Left colon (tissue), 2 donors: ENCODE measurements at regions not wholly inside any gene's neighbourhood (a gene's known extent, or its start where the extent isn't known, plus 50 kb on each side); places are given as distances from the start of the nearest gene placed in this dataset.
A peak's percentile ranks its signal among the peaks of the same experiment; 100 is the strongest.

ENCODE experiments used
- ATAC-seq: fragments of 200-7000 bp; cut with Tn5 transposase; one replicate; pipeline ENCODE4 v1.9.1; 2020; ENCODE audit warnings: mild to moderate bottlenecking, moderate library complexity
- DNase-seq, 2 donors: peaks; one replicate each; pipeline ENCODE4 v3.0.0-alpha.2; 2020
- intact Hi-C, 2 donors: fragments of 100-400 bp; cut with DNase I in 1 of 2; cut with micrococcal nuclease in 1 of 2; formaldehyde crosslinking; loops; one replicate each; pipeline versions ENCODE4 v1.11.2 to v1.14.0; 2022; cut with DNase I, micrococcal nuclease
- donor health status: DM: no; HTN: no; CAD: no.
- donor health status: DM: yes; HTN: yes; CAD: no.

GRCh38 chr9:90975781-90976538 is 174.3 kb downstream of the SYK start:
- ATAC-seq = no peak
- intact Hi-C loops = no loop called here
- DNase-seq = no peak

GRCh38 chr9:90979138-90979551 is 177.5 kb downstream of the SYK start:
- no peak for ATAC-seq
- DNase-seq = no peak
- intact Hi-C loops = no loop called here

GRCh38 chr9:90979639-90980038 is 178.0 kb downstream of the SYK start:
- DNase-seq (no peak), ATAC-seq (no peak)
- intact Hi-C loops = no loop called here

- ATAC-seq = no peak
- DNase-seq = no peak
- intact Hi-C loops = no loop called here
These were observed 180.1 kb downstream of the SYK start for GRCh38 chr9:90981726-90982125.

GRCh38 chr9:90983394-90983793 is 181.8 kb downstream of the SYK start:
- DNase-seq (no peak), ATAC-seq (no peak)
- intact Hi-C loops = no loop called here

- intact Hi-C loops = no loop called here
- ATAC-seq (no peak), DNase-seq (no peak)
These were observed 184.0 kb downstream of the SYK start for GRCh38 chr9:90985631-90986030.

GRCh38 chr9:90986161-90986560 is 184.5 kb downstream of the SYK start:
- no peak for ATAC-seq
- intact Hi-C loops = no loop called here

GRCh38 chr9:90987566-90987965 is 185.9 kb downstream of the SYK start:
- DNase-seq (no peak), ATAC-seq (no peak)
- intact Hi-C loops = no loop called here

More at GRCh38 chr9:90986161-90986560, 184.5 kb downstream of the SYK start:
- DNase-seq = no peak

- DNase-seq = no peak
- no peak for ATAC-seq
- intact Hi-C loops = no loop called here
These were observed 186.7 kb downstream of the SYK start for GRCh38 chr9:90988318-90988717.

- intact Hi-C loops = no loop called here
- DNase-seq (no peak), ATAC-seq (no peak)
These were observed 190.3 kb downstream of the SYK start for GRCh38 chr9:90991953-90992352.

- intact Hi-C loops = no loop called here
- ATAC-seq (no peak), DNase-seq (no peak)
These were observed 193.9 kb downstream of the SYK start for GRCh38 chr9:90995516-90995915.

GRCh38 chr9:90996154-90997065 is 194.8 kb downstream of the SYK start:
- no peak for ATAC-seq
- DNase-seq = no peak
- intact Hi-C loops = no loop called here

- DNase-seq (peak; percentile 37 to 42), ATAC-seq (peak; percentile 94)
- intact Hi-C loops = no loop called here
These were observed 197.0 kb downstream of the SYK start for GRCh38 chr9:90998573-90998972.

GRCh38 chr9:90999425-91000397 is 198.1 kb downstream of the SYK start:
- ATAC-seq (no peak), DNase-seq (no peak)
- intact Hi-C loops = no loop called here

- DNase-seq (no peak), ATAC-seq (peak; percentile 22)
- intact Hi-C loops = no loop called here
These were observed 199.6 kb downstream of the SYK start for GRCh38 chr9:91001146-91001611.

- intact Hi-C loops = no loop called here
- ATAC-seq (no peak), DNase-seq (no peak)
These were observed 202.9 kb downstream of the SYK start for GRCh38 chr9:91004484-91004883.

- ATAC-seq (no peak), DNase-seq (no peak)
- intact Hi-C loops = no loop called here
These were observed 203.4 kb downstream of the SYK start for GRCh38 chr9:91004992-91005391.

- intact Hi-C loops = no loop called here
- ATAC-seq (no peak), DNase-seq (no peak)
These were observed 204.4 kb downstream of the SYK start for GRCh38 chr9:91006046-91006445.

GRCh38 chr9:91008568-91008967 is 206.9 kb downstream of the SYK start:
- DNase-seq = no peak
- ATAC-seq = no peak
- intact Hi-C loops = no loop called here
